HCEC 1CT (cell line): ENCODE measurements at regions not wholly inside any gene's neighbourhood (a gene's known extent, or its start where the extent isn't known, plus 50 kb on each side); places are given as distances from the start of the nearest gene placed in this dataset.
"Not testable (repeated sequence)": the region's sequence is repeated elsewhere in the genome, so short reads cannot be mapped to it uniquely, and the experiment has no call there.

Experiments
- DNase-seq: peaks from one replicate; pipeline ENCODE4 v3.0.0-alpha.2; 2017

DNA sequence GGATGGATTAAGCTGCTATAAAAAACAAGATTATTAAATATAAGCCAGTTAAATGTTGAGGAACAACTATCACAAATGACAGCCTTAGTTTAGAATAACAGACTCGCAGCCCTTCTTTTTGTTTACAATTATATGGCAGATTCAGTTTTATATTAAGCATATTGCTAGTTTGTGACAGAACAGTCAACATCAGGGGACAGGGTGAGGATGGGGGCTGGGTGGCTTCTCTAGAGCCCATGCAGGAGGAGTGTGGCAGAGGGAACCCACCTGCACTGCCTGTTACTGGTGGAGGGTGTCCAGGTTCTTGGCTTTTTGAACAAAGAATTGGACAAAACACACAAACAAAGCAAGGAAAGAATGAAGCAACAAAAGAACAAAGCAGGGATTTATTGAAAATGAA lies 799.7 kb downstream of the PRIM2 start:
- DNase-seq = not testable (repeated sequence)

- DNase-seq = not testable (repeated sequence)
These were observed 804.2 kb downstream of the PRIM2 start for GRCh38 chr6:58121616-58122015.

- DNase-seq = not testable (repeated sequence)
These were observed 806.3 kb downstream of the PRIM2 start for GRCh38 chr6:58123770-58124169.

GRCh38 chr6:58128549-58128948 lies 811.1 kb downstream of the PRIM2 start:
- DNase-seq = not testable (repeated sequence)

DNA sequence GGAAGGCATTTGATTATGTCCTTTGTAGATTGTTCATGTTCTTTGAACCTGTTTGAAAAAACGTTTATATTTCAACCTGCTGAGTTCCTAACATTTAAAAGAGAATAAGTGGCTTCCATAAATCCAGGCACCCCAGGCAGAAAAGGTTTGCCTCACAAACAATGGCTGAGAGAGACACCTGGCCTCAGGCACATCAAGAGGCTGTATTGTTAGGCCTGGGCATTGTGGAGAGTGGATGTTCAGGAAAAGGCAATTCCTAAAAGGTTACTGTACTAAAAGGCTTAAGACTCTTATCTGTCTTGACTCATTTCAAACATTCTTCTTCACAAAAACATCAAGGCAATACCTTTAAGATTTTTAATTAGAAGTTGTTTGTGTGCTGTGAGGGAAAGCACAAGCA lies 811.7 kb downstream of the PRIM2 start:
- not testable (repeated sequence) for DNase-seq

- not testable (repeated sequence) for DNase-seq
These were observed 822.3 kb downstream of the PRIM2 start for GRCh38 chr6:58139746-58140145.

DNA sequence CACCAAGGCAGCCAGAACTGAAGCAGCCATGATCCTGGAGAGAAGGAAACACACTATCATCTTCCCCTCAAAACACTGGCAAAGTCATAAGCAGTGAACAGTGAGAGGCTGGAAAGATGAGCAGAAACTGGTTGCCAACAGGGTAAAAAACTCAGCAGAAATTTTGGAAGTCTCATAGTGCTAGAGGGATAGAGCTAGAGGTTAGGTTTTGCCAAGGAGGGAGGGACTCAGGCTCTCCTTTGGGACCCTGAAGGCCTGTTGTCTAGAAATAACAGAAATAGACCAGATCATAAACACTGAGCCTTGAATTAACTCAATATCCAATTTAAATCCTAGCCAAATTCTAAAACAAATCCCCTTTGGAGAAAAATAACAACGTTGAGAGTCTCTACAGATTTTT lies 853.6 kb downstream of the PRIM2 start:
- DNase-seq = not testable (repeated sequence)

DNA sequence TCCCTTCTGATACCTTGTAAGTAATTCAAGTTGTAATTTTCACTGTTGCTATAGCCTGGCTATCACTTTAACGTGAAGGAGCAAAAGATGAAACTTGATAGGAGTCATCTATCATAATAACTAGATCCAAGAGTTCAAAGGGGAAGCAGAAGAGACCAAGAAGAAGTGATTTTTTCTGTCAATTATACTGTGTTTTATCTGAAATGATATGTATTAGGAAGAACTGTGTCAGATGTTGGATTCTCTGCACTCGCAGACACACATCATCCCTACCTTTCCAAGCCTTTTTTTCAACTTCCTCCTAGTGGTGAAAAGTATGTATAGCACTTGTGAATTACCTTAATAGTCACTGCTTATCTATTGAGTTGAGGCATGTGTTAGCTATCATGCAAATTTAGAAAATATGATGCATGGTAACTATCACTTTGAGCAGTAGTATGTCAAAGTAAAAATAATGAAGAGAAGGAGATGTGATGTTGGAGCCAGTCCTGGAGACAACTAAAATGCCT lies 864.2 kb downstream of the PRIM2 start:
- DNase-seq = not testable (repeated sequence)

DNA sequence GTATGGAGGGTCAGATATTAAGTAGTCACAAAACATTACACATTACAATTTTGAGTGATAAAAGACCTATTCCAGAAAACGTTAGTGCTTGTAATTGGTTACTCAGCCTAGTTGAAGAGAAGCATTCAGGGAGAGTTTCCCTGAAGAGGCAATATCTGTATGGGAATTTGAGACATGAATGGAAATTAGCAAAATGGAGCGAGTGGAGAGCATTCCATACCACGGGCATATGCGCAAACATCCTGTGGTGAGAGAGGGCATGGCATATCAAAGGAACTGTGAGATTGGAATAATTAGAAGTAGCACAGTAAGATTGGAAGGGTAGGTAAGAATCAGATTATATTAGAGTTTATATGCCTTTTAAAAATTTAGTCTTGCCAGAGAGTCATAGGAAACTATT lies 867.9 kb downstream of the PRIM2 start:
- DNase-seq = not testable (repeated sequence)

GRCh38 chr6:58193209-58193608 lies 875.8 kb downstream of the PRIM2 start:
- DNase-seq = peak; percentile 3

GRCh38 chr6:58198301-58198700 lies 880.9 kb downstream of the PRIM2 start:
- DNase-seq = peak; percentile 6

DNA sequence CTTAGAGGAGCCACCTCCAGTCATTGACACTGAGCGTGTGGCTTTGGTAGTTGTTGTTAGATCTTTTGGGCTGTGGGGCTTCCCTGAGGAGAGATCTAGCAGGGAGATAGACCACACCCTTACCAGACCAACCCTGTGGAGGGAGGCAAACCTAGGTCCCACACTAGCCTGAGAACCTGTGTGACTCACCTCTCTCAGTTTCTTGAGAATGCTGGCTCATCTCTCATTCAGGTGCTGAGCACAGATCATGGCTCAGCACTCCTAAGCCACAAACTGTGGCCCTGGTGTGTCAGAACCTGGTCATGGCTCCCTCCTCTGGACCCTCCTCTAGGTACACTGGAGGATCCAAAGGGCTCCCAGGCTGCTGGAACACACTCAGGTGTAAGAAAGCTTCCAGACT lies 919.7 kb downstream of the PRIM2 start:
- DNase-seq = not testable (repeated sequence)

DNA sequence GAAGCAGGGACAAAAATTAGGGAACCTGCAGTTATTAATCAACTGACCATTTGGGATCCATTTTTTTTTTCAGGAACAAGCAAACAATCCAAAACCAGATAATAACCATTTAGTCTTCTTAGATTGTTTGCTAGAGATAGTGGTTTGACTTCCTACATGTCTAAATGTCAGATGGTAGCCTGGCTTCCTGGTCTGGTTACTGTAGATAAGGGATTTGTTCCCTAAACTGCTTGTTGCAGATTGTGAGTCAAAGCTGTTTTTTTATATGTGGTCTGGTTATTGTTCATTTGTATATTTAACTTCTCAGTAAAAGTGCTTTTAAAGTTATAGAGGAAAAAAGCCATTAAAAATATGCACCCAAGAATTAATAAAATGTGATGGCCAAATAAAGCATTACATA lies 921.0 kb downstream of the PRIM2 start:
- DNase-seq = not testable (repeated sequence)

GRCh38 chr6:58257625-58258024 lies 940.2 kb downstream of the PRIM2 start:
- DNase-seq = not testable (repeated sequence)

- no peak for DNase-seq
These were observed 972.7 kb downstream of the PRIM2 start for GRCh38 chr6:58290177-58290576.

DNA sequence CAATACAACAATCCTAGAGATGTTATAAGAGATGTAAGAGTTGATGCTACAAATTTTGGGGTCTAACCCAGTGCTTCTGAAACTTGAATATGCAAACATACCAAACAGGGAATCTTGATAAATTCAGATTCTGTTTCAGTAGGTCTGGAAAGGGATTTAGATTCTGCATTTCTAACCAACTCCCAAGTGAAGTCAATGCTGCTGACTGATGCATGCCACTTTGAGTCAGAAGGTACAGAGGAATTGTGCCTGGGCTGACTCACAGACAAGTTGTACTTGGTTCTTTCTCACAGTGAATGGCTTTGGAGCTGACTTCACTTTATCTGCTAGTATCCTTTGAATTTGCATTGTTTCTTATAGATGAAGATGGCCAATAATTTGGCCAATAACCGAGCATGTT lies 973.9 kb downstream of the PRIM2 start:
- DNase-seq = not testable (repeated sequence)

DNA sequence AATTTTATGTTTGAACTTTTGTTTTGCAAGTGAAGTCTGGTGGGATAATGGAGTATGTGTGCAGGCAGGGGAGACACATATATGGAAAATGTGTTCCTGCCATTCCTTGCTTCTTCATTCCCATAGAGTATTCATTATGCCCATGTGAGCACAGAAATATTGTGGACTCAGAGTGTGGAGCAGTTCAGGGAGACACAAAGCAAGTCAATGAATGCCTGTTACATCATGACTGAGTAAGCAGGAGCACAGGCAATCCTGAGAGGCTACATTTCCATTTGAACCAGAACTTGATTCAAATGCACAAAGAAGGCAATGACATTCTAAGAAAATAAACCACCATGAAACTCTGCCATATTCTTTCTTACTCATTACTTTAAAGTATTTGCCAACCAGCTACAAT lies 990.5 kb downstream of the PRIM2 start:
- not testable (repeated sequence) for DNase-seq

- not testable (repeated sequence) for DNase-seq
These were observed 1014.7 kb downstream of the PRIM2 start for GRCh38 chr6:58332108-58332507.

- DNase-seq = not testable (repeated sequence)
These were observed 1024.9 kb downstream of the PRIM2 start for GRCh38 chr6:58342287-58342686.

GRCh38 chr6:58347534-58347933 lies 1030.1 kb downstream of the PRIM2 start:
- DNase-seq = not testable (repeated sequence)

DNA sequence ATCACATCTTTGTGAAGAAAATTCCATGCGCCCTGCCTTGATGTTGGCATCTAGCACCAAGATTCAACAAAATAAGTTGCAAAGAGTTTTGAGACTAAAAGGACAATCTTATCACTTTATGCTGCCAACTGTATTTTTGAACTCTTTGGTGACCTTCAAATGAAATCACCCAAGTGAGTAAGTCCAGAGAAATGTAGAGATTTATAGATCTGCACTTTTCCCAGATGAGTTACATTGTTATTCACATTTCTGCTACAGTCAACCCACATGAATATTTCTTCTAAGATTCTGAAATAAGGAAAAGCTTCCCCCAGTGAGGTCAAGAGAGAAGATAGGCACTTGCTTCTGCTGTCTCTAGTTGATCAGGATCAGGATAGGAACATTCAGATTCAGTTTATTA lies 1034.2 kb downstream of the PRIM2 start:
- peak; percentile 34 for DNase-seq

- not testable (repeated sequence) for DNase-seq
These were observed 1041.0 kb downstream of the PRIM2 start for GRCh38 chr6:58358452-58358851.

GRCh38 chr6:58365856-58366255 lies 1048.4 kb downstream of the PRIM2 start:
- DNase-seq = not testable (repeated sequence)

DNA sequence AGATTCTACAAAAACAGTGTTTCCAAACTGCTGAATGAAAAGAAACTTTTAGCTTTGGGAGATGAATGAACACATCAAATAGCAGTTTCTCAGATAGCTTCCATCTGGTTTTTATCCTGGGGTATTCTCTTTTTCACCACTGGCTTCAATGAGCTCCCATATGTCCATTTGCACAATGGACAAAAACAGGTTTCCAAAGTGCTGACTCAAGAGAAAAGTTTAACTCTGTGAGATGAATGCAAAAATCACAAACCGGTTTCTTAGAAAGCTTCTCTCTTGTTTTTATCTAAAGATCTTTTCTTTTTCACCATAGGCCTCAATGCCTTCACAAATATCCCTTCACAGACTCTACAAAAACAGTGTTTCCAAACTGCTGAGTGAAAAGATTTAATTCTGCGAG lies 1089.2 kb downstream of the PRIM2 start:
- DNase-seq = not testable (repeated sequence)

- no peak for DNase-seq
These were observed 1101.9 kb downstream of the PRIM2 start for GRCh38 chr6:58419321-58419720.
